ENCODE measurements at regions not wholly inside any gene's neighbourhood (a gene's known extent, or its start where the extent isn't known, plus 50 kb on each side); places are given as distances from the start of the nearest gene placed in this dataset.

DNA sequence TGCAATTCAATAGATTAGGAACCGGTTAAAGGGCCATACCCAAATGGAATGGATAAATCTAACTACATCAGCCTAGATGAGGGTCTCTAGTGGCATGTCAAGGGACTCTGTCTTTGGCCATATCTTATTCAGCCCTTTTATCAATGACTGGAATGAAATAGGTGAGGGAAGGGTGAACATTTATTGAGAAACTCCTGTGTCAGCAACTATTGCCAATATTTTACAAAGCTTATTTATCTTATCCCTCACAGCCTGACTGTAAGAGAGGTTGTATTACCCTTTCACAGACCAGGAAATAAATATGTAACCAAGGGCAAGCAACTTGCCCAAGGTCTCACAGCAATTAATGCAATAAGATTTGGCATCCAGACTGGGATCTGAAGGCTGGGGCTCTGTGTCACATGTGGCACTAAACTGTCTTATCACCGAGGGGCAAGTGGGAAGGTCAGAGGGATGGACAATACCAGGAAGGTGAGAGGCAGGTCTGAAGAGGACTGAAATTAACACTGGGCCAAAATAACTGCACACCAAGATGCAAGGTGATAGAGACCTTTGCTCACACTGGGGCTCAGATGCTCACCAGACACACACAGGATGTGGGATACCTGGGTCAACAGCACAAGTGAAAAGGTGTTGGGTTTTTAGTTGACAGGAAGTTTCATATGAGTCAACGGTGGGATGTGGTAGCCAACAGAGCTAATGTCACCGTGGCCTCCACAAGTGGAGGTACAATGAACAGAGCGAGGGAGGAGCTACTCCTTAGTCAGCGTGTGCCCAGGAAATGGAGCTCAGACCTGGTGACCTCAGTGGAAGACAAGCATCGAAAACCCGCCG, 261.3 kb downstream of the RPLP1 start:
- no peak for DNase-seq

- no peak for DNase-seq
Measured at GRCh38 chr15:69715210-69715609, 262.6 kb downstream of the RPLP1 start.

DNA sequence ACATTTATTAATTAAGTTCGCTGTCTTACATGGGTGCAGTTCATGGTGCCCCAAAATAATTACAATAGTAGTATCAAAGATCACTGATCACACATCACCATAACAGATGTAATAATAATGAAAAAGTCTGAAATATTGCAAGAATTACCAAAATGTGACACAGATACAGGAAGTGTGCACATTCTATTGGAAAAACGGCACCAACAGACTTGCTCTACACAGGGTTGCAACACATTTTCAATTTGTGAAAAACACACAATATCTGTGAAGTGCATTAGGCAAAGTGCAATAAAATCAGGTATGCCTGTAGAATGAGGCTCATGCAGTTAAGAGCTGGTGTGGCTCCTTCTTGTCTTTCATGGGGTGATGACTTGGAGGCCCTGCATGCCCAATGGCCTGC, 265.8 kb downstream of the RPLP1 start:
- no peak for DNase-seq

DNA sequence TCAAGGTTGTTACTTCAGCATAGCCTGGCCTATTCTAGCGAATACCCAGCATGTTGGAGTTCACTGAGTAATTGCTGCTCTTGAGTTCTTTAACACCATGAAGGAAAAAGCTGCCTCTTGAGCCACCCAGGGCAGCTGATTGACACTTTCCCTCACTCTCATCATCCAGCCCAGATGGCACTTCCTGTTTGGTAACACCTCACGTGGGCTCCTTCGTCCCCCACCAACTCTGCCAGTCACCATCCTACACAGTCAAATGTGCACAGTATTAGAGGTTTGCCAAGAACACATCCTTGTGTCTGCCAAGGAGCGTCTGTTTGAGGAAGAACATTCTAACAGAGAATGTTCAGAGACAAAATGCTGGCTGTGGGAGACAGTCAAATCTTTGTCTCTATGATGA, 266.3 kb downstream of the RPLP1 start:
- no peak for DNase-seq

DNA sequence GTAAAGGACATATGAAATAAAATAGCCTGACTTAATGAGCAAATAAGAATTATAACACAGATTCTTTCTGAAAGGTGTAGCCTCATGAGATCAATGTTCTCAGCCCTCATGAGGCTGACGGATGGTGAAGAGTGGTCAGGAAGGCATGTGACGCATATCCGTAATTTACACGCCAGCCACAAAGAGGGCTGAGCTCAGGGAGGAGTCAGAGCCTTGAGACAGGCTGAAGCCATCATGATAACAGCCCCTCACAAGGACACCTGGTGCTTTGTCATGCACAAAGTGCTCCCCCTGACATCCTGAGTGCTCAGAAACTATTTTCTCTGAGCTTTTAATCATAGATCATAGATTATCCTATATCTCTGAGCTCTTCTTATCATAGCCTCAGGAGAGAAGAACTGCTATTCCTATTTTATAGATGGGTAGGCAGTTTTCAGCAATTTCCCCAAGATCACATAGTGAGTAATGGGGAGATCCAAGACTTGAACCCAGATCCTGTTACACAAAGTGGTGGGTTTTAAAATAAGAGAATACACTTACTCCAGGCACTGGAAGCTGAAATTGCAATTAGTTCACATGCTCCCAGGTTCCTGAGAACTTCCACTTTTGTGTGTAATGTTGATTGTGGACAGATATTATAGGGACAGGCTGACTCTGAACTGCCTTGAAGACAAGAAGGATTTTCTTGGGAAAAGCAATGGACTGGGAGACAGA, 267.1 kb downstream of the RPLP1 start:
- no peak for DNase-seq

GRCh38 chr15:69720536-69720935, 267.9 kb downstream of the RPLP1 start:
- DNase-seq = no peak

DNA sequence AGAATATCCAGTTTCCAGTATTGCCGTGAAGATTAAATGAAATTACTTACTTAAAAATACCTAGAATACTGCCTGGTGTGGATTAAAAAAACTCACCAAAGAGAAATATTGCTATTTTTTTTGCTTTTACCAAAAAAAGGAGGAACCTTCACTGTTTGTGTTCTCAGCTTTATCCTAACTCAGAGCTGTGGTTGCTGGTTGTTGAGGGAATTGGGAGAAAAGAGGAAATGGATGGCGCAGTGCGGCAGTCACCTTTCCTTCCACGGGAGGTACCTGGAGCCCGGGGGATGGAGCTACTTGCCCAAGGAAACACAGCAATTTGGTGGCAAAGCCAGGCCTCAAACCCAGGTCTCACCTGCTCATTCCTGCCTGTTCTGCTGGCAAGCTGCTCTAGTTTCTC, 270.3 kb downstream of the RPLP1 start:
- DNase-seq = no peak

- DNase-seq = peak in 1 of 3 donors; percentile 38
Measured at GRCh38 chr15:69723404-69724096, 270.9 kb downstream of the RPLP1 start.

DNA sequence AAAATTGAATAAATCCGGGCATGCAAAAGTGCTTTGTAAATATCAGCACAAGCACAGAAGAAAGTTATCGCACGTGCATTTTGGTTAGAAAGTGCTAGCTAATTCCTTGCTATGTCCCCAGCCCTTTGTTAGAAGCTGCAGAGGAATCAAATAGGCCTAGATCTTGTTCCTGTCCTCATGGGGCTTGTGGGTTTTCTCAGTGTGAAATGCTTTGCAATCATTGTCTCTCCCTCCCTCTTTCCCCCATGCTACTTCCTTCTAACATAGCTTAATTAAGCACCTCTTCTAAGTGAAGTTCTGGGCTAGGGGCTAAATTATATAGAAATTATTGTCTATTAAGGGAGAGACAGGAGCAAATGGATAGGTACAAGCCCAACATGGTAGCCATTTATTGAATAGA, 271.7 kb downstream of the RPLP1 start:
- no peak for DNase-seq

- DNase-seq = no peak
Measured at GRCh38 chr15:69725275-69725674, 272.7 kb downstream of the RPLP1 start.

DNA sequence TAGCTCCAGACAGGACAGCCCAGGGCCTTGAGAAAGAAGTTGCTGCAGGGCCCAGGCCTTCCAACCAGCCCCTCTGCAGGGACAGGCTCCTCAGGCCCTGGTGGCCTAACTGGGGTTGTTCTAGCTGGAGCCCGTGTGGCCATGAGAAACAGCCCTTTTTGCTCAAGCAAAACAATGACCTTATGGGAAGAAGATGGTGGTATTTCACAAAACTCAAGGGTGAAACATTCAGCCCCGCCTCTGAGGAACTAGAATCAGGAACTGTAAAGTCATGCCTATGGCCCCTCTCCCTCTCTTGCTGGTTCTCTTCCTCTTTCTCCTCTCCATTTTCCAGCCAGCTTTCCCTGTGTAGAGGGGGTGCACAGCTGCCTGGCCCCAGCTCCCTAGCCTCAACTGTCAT, 273.3 kb downstream of the RPLP1 start:
- DNase-seq = no peak

DNA sequence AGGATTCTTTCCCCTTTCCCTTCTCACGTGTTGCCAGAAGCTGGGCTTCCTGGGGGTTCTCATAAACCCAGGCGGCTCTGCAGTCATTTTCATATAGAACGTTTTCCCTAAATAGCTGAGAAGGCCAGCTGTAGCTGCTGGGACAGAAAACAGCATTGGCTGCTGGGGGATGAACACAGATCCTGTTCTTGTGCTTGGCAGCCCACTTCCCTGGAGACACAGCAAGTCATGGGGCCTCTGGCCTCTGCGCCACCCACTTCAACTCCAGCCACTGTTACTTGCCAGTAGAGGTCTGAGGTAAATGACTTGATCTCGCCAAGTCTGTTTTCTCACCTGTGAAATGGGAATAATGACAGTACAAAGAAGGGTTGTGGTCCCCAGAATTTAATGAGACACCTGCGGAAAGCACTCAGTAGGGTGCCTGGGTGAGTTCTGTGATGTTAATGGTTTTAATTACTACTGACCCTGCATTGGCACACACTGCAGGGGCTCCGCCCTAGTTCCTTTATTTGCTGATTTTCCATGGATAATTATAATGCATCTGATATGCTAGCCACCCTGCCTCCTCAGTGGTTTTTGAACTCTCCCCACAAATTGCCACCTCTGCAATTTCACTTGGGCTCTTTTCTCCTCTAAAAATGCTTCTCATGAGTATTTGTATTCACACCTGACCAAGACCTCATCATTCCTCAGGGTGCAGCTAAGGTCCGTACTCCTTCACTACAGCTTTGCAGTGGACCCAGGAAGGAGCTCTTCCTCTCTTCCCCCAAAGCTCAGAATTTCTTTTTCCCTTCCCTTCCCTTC, 274.7 kb downstream of the RPLP1 start:
- DNase-seq = no peak

DNA sequence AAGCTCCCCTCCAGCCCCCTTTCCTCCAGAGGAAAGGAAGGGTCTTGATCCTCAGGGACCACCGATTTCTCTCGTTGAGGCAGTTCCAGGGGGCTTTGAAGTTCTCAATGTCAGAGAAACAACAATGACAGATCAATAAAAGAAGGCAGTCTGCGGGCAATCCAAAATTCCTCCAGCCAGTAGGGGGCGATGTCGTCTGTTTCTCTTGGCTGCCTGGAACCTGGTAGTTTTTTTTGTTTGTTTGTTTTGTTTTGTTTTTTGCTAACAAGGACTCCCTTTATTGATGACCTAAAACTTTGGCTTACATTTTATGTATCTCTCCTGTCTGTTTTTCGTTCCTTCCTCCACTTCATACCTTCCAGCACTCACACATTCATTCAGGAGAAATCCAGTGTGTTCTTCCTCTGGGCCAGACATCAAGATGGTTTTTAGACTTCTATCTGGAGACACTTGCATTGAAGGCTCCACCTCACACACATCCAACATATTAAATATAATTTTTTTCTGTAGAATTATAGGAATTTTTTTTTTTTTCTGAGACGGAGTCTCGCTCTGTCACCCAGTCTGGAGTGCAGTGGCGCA, 276.6 kb downstream of the RPLP1 start:
- DNase-seq = no peak

GRCh38 chr15:69730281-69731080, 277.9 kb downstream of the RPLP1 start:
- DNase-seq = no peak

GRCh38 chr15:69731081-69731330, 278.4 kb downstream of the RPLP1 start:
- no peak for DNase-seq

- no peak for DNase-seq
Measured at GRCh38 chr15:69731581-69731980, 279.0 kb downstream of the RPLP1 start.

GRCh38 chr15:69732133-69732532, 279.5 kb downstream of the RPLP1 start:
- DNase-seq = no peak

GRCh38 chr15:69734699-69735098, 282.1 kb downstream of the RPLP1 start:
- DNase-seq = peak in 1 of 3 donors; percentile 43

DNA sequence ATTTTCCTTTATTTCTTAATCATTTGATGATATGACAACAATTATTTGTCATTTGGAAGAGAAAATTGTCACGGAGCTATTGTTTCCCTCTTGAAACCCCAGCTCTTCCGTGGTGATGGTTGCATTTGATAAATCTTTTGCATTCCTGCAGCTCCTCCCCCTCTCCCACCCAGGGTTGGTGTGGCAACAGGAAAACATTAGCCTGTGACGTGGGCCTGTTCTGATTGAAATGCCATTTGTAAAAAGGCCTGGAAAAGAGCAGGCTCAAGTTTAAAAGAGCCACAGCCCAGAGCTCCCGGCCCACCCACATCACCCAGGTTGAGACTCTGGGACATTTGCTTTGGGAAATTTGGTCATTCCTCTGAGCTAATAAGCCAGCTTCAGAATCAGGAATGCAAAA, 282.5 kb downstream of the RPLP1 start:
- peak; percentile 62 to 77 (median 77) for DNase-seq

DNA sequence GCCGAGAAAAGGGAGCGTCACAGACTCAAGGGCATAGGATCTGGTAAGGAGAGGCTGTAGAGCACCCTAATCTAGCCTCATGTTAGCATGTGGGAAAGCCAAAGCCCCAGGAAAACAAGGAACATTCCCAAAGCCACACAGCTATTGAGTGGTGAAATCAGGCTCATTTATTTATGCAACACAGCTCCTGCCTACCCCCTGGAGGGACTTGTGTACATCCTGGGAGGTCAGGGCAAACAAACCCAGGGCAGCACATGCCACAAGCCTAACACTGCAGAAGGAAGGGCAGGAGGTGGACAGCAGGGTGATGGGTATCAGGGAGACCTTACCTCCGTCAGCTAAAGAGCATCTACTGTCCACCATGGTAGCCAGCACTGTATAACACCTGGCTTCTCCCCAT, 283.5 kb downstream of the RPLP1 start:
- no peak for DNase-seq

DNA sequence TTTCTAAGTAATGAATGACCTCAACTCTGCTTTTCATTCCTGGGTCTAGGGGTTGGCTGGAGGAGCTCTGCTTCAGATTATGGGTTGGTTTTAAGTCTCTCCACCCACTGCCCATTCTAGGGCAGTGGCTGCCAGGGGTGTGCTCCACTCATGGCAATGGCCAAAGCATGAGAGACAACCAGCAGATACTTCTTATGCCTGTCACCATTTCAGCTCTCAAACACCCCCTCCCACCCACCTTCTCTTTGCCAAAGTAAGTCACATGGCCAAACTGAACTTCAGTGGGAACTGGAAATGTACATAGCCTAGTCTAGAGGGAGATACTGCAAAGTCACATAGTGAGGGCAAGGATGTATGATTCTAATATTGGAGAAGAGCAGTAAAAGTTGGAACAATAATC, 285.3 kb downstream of the RPLP1 start:
- DNase-seq = no peak
